Right lobe of liver (tissue), 4 donors: ENCODE measurements at regions not wholly inside any gene's neighbourhood (a gene's known extent, or its start where the extent isn't known, plus 50 kb on each side); places are given as distances from the start of the nearest gene placed in this dataset.

Source experiments
- POLR2A ChIP-seq: fragments of 450-650 bp; IDR thresholded peaks from one replicate; pipeline ENCODE4 v1.6.1; 2017; ENCODE audit warnings: antibody characterized with exemption, mild to moderate bottlenecking
- TF ChIP-seq, protein P1 (sequence below), 4 donors: fragments of 200-600 bp in 3 of 4; fragments of 450-650 bp in 1 of 4; IDR thresholded peaks; one replicate each; pipeline versions ENCODE4 v1.5.1 to v1.8.0; 2016 to 2022; ENCODE audit warnings: antibody characterized with exemption in 4 of 4, mild to moderate bottlenecking in 2 of 4
- donor health status: DM: no; HTN: no; CAD: no.
- donor health status: DM: no; HTN: no; CAD: no.
- donor health status: DM: no; HTN: yes; CAD: no.

DNA sequence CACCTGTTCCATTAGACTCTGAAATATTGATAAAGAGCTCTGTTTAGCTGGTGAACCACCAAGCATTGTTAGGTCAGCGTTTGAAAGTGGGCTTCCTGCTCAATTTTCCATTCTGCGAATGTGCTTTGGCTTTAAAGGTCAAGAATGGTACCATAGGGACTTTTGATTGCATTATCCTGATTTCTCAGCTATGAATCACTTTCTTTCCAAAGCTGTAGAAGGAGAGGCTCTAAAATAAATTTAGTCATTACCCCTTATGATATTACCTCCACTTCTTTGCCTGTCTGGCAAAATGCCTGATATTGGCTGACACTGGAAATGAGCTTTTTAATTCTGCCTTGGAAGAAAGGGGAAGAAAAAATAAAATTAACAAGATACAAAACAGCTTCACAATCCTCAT is 237.2 kb upstream of the CTNND2 start:
- TF ChIP-seq, protein P1, sequence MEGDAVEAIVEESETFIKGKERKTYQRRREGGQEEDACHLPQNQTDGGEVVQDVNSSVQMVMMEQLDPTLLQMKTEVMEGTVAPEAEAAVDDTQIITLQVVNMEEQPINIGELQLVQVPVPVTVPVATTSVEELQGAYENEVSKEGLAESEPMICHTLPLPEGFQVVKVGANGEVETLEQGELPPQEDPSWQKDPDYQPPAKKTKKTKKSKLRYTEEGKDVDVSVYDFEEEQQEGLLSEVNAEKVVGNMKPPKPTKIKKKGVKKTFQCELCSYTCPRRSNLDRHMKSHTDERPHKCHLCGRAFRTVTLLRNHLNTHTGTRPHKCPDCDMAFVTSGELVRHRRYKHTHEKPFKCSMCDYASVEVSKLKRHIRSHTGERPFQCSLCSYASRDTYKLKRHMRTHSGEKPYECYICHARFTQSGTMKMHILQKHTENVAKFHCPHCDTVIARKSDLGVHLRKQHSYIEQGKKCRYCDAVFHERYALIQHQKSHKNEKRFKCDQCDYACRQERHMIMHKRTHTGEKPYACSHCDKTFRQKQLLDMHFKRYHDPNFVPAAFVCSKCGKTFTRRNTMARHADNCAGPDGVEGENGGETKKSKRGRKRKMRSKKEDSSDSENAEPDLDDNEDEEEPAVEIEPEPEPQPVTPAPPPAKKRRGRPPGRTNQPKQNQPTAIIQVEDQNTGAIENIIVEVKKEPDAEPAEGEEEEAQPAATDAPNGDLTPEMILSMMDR (IDR thresholded peaks at IDR 0.05): no peak
- TF ChIP-seq POLR2A: no peak
